HEK293 (cell line): ENCODE measurements at regions not wholly inside any gene's neighbourhood (a gene's known extent, or its start where the extent isn't known, plus 50 kb on each side); places are given as distances from the start of the nearest gene placed in this dataset.

Source experiments
- HOXD13 ChIP-seq: sonication (generic); formaldehyde crosslinking; IDR thresholded peaks from 2 replicates; pipeline ENCODE4 v1.8.0; 2022; ENCODE audit warnings: missing genetic modification reagents, borderline replicate concordance
- MEIS1 ChIP-seq: sonication (generic); formaldehyde crosslinking; IDR thresholded peaks from 2 replicates; pipeline ENCODE4 v1.8.1; 2022; ENCODE audit warnings: missing genetic modification reagents, mild to moderate bottlenecking, borderline replicate concordance
- TCF7L2 ChIP-seq: IDR thresholded peaks from 2 replicates; pipeline ENCODE4 v1.6.1; 2011; ENCODE audit warnings: low read depth, mild to moderate bottlenecking, inconsistent platforms, low read length, moderate library complexity, borderline replicate concordance
- ZNF223 ChIP-seq: fragments of 450-650 bp; formaldehyde crosslinking; IDR thresholded peaks from 2 replicates; pipeline ENCODE4 v1.5.1; 2016; ENCODE audit warnings: missing biosample characterization, missing genetic modification characterization
- ZNF394 ChIP-seq: fragments of 450-650 bp; formaldehyde crosslinking; IDR thresholded peaks from 2 replicates; pipeline ENCODE4 v1.5.1; 2016; ENCODE audit warnings: missing biosample characterization, missing genetic modification characterization, mild to moderate bottlenecking, moderate library complexity, borderline replicate concordance
- ZNF747 ChIP-seq: fragments of 450-650 bp; formaldehyde crosslinking; IDR thresholded peaks from 2 replicates; pipeline ENCODE4 v1.5.1; 2016; ENCODE audit warnings: missing biosample characterization, missing genetic modification characterization
- ZSCAN23 ChIP-seq: fragments of 450-650 bp; formaldehyde crosslinking; IDR thresholded peaks from 2 replicates; pipeline ENCODE4 v1.5.1; 2016; ENCODE audit warnings: missing biosample characterization, missing genetic modification characterization
- TF ChIP-seq, protein P1 (sequence below): fragments of 450-650 bp; formaldehyde crosslinking; IDR thresholded peaks from 2 replicates; pipeline ENCODE4 v1.5.1; 2016; ENCODE audit warnings: missing biosample characterization, missing genetic modification characterization
- TF ChIP-seq, protein P2 (sequence below): fragments of 450-650 bp; formaldehyde crosslinking; IDR thresholded peaks from 2 replicates; pipeline ENCODE4 v1.5.1; 2016; ENCODE audit warnings: missing biosample characterization, missing genetic modification characterization, low read depth
- TF ChIP-seq, protein P3 (sequence below): fragments of 450-650 bp; formaldehyde crosslinking; IDR thresholded peaks from 2 replicates; pipeline ENCODE4 v1.5.1; 2016; ENCODE audit warnings: missing biosample characterization, missing genetic modification characterization
- TF ChIP-seq, protein P4 (sequence below): fragments of 450-650 bp; formaldehyde crosslinking; IDR thresholded peaks from 2 replicates; pipeline ENCODE4 v1.5.1; 2017; ENCODE audit warnings: missing biosample characterization, missing genetic modification characterization

DNA sequence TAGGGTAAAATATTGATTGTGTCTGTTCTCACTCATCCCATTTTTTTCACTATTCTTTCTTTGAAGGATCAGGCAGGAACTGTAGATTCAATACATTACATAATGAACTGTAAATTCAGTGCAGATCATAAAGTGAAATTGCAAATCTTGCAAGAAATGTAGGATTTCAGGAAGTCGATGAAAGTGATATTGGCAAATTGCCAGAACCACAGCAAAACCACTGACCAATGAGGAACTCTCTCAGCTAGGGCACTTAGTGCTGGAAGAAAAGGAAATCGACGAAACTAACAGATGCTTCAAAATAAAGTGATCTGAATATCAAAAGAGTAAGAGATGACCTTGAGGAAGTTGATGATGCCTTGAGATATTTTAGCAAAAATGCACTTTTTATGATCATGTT is 157.6 kb downstream of the AACS start:
- TF ChIP-seq, protein P1, sequence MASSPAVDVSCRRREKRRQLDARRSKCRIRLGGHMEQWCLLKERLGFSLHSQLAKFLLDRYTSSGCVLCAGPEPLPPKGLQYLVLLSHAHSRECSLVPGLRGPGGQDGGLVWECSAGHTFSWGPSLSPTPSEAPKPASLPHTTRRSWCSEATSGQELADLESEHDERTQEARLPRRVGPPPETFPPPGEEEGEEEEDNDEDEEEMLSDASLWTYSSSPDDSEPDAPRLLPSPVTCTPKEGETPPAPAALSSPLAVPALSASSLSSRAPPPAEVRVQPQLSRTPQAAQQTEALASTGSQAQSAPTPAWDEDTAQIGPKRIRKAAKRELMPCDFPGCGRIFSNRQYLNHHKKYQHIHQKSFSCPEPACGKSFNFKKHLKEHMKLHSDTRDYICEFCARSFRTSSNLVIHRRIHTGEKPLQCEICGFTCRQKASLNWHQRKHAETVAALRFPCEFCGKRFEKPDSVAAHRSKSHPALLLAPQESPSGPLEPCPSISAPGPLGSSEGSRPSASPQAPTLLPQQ = no peak
- TF ChIP-seq, protein P2, sequence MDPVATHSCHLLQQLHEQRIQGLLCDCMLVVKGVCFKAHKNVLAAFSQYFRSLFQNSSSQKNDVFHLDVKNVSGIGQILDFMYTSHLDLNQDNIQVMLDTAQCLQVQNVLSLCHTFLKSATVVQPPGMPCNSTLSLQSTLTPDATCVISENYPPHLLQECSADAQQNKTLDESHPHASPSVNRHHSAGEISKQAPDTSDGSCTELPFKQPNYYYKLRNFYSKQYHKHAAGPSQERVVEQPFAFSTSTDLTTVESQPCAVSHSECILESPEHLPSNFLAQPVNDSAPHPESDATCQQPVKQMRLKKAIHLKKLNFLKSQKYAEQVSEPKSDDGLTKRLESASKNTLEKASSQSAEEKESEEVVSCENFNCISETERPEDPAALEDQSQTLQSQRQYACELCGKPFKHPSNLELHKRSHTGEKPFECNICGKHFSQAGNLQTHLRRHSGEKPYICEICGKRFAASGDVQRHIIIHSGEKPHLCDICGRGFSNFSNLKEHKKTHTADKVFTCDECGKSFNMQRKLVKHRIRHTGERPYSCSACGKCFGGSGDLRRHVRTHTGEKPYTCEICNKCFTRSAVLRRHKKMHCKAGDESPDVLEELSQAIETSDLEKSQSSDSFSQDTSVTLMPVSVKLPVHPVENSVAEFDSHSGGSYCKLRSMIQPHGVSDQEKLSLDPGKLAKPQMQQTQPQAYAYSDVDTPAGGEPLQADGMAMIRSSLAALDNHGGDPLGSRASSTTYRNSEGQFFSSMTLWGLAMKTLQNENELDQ (tag by site-specific recombination) = no peak
- TF ChIP-seq, protein P3, sequence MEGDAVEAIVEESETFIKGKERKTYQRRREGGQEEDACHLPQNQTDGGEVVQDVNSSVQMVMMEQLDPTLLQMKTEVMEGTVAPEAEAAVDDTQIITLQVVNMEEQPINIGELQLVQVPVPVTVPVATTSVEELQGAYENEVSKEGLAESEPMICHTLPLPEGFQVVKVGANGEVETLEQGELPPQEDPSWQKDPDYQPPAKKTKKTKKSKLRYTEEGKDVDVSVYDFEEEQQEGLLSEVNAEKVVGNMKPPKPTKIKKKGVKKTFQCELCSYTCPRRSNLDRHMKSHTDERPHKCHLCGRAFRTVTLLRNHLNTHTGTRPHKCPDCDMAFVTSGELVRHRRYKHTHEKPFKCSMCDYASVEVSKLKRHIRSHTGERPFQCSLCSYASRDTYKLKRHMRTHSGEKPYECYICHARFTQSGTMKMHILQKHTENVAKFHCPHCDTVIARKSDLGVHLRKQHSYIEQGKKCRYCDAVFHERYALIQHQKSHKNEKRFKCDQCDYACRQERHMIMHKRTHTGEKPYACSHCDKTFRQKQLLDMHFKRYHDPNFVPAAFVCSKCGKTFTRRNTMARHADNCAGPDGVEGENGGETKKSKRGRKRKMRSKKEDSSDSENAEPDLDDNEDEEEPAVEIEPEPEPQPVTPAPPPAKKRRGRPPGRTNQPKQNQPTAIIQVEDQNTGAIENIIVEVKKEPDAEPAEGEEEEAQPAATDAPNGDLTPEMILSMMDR (tag by site-specific recombination) = no peak
- no peak for TF ChIP-seq MEIS1 (CRISPR knock-in tag)
- TF ChIP-seq, protein P4, sequence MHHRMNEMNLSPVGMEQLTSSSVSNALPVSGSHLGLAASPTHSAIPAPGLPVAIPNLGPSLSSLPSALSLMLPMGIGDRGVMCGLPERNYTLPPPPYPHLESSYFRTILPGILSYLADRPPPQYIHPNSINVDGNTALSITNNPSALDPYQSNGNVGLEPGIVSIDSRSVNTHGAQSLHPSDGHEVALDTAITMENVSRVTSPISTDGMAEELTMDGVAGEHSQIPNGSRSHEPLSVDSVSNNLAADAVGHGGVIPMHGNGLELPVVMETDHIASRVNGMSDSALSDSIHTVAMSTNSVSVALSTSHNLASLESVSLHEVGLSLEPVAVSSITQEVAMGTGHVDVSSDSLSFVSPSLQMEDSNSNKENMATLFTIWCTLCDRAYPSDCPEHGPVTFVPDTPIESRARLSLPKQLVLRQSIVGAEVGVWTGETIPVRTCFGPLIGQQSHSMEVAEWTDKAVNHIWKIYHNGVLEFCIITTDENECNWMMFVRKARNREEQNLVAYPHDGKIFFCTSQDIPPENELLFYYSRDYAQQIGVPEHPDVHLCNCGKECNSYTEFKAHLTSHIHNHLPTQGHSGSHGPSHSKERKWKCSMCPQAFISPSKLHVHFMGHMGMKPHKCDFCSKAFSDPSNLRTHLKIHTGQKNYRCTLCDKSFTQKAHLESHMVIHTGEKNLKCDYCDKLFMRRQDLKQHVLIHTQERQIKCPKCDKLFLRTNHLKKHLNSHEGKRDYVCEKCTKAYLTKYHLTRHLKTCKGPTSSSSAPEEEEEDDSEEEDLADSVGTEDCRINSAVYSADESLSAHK (tag by site-specific recombination) = no peak
- no peak for TF ChIP-seq HOXD13
- no peak for TF ChIP-seq TCF7L2
- TF ChIP-seq ZSCAN23 = no peak
- TF ChIP-seq ZNF223 (tag by site-specific recombination) = no peak
- no peak for TF ChIP-seq ZNF747 (tag by site-specific recombination)
- TF ChIP-seq ZNF394 (tag by site-specific recombination) = no peak
